ENCODE measurements at regions not wholly inside any gene's neighbourhood (a gene's known extent, or its start where the extent isn't known, plus 50 kb on each side); places are given as distances from the start of the nearest gene placed in this dataset.
A peak's percentile ranks its signal among the peaks of the same experiment; 100 is the strongest.
"Not testable (repeated sequence)": the region's sequence is repeated elsewhere in the genome, so short reads cannot be mapped to it uniquely, and the experiment has no call there.

DNA sequence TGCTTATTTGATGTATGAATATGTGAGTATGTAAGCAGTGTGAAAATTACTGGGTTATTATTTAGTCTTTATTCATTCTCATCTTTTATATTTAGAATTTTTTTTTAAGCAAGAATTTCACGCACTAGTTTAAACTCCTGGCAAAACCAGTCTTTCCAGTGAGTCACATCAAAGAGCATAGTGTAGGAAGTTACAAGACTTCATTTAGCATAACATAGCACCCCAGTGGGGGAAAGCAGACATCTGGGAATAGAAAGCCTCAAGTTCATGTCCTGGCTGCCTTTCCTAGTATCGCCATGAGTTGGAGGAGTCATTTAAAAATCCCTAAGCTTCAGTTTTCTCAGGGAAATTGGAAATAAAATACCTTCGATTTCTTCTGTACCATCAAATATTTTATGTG, 408.3 kb downstream of the NUP35 start:
- DNase-seq (ENCODE audit: low spot score) = no peak

DNA sequence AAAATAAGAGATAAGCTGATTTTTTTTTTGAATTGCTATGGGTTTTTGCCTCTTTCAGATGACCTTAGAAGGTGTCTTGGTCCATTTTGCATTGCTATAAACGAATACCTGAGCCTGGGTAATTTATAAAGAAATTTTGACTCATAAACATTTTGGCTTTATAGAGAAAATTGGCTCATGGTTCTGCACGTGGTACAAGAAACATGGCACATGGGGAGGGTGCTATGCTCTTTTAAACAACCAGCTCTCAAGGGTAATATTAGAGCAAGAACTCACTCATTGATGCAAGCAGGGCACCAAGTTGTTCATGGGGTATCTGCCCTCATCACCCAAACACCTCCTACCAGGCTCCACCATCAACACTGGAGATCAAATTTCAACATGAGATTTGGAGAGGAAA, 408.8 kb downstream of the NUP35 start:
- DNase-seq (ENCODE audit: low spot score) = no peak

DNA sequence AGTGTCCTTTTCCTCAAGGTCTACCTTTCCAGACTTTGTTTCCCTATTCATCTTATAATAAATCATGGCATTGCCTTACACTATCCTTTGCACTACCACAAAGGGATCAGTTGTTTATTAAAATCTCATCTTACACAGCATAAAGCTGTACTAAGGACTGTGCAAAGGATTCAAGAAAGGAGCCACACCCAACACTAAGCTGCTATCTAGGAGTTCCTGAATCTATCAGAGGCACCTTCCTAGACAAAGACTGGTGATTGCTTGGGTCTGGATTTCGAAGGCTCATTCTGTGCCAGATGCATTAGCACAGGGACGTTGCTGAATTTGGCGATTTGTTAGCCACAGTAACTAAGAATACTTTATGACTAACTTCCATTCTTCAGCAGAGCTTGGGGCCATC, 412.0 kb downstream of the NUP35 start:
- DNase-seq (ENCODE audit: low spot score) = no peak

DNA sequence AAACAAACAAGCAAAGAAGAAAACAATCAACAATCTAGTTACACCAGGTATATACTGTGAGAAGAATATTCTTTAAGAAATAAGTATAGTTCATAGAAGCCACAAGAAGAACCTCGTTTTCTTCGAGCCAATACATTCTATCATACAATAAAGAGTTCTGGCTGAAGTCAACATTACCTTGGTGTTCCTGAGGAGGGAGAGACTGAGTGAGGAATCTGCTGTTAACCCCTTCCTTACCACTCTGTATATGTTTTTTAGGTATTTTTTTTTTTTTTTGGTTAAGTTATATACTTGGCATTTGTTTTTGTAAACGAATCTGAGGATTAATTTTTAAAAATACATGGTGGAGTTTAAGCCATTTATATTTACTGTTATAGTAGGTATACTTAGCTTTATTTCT, 412.5 kb downstream of the NUP35 start:
- no peak for DNase-seq (ENCODE audit: low spot score)

DNA sequence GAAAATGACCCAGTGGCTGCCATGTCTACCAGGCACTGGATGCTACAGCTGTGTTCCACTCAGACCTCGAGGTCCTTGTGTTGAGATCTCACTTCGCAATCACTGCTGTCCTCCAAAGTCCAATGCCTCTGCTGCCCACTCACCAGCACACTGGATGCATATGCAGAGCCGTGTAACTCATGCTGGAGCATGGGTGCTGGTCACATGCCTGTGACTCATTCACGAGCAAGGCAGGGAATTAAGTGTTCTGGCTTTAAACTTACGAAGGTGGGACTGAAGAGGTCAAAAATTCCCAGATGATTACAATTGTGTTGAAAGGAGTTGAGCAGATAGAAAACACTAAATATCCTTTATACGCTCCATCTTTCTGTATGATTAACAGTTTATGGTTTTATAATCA, 417.5 kb downstream of the NUP35 start:
- DNase-seq (ENCODE audit: low spot score) = no peak

DNA sequence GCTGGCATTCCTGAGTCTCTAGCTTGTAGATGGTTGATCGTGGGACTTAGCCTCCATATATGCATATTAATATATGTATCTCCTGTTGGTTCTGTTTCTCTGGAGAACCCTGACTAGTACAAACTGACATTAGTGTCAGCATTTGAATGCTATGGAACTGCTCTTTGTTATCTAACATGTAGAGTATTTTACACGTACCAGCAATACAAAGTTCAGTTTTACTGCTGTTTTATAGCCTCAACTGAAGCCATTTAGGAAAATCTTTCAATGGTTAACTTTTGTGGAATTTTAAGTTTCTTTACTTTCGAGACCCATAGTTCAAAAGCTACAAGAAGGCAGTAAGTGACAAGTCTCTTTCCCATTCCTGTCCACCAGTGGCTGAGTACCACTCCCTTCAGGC, 418.4 kb downstream of the NUP35 start:
- DNase-seq (ENCODE audit: low spot score) = no peak

DNA sequence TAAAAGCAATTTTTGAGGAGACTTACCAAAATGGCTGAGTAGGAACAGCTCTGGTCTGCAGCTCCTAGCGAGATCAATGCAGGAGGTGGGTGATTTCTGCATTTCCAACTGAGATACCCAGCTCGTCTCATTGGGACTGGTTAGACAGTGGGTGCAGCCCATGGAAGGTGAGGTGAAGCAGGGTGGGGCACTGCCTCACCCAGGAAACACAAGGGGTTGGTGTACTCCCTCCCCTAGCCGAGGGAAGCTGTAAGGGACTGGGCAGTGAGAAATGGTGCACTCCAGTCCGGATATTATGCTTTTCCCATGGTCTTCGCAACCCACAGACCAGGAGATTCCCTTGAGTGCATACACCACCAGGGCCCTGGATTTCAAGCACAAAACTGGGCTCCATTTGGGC, 419.0 kb downstream of the NUP35 start:
- no peak for DNase-seq (ENCODE audit: low spot score)

DNA sequence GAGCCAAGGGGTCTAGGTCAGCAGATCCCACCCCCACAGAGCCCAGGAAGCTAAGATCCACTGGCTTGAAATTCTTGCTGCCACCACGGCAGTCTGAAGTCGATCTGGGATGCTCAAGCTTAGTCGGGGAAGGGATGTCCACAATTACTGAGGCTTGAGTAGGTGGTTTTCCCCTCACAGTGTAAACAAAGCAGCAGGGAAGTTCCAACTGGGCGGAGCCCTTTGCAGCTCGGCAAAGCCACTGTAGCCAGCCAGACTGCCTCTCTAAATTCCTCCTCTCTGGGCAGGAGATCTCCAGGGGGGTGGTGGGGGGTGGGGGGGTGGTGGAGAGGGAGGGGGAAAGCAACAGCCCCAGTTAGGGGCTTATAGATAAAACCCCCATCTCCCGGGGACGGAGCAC, 419.5 kb downstream of the NUP35 start:
- DNase-seq (ENCODE audit: low spot score) = no peak

DNA sequence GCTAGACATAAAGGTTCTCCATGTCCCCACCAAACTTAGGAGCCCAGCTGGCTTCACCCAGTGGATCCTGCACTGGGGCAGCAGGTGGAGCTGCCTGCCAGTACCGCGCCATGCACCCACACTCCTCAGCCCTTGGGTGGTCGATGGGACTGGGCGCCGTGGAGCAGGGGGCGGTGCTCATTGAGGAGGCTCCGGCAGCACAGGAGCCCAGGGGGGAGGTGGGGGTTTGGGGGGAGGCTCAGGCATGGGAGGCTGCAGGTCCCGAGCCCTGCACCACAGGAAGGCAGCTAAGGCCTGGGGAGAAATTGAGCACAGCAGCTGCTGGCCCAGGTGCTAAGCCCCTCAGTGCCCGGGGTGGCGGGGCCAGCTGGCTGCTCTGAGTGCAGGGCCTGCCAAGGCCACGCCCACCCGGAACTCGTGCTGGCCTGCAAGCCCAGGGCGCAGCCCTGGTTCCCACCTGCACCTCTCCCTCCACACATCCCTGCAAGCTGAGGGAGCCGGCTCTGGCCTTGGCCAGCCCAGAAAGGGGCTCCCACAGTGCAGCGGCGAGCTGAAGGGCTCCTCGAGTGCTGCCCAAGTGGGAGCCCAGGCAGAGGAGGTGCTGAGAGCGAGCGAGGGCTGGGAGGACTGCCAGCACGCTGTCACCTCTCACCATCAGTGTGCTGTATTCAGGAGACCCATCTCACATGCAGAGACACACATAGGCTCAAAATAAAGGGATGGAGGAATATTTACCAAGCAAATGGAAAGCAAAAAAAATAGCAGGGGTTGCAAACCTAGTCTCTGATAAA, 422.5 kb downstream of the NUP35 start:
- DNase-seq (ENCODE audit: low spot score) = not testable (repeated sequence)

DNA sequence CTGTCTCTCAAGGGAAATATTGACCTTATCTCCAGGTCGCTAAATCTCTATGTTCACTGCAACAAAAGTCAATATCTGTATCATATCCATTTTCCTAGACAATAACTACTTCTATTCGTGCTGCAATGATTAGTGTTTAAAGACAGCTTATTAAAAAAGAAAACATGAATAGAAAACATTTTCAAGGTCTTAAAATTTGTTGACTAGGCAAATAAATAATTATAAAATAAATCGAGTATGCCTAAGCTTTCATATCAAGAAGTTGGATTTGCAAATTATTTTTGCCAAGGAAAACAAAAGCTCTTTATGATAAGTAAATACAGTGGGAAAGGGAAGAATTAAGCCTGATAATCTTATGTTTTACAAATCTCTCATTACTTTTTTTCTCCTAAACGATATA, 428.5 kb downstream of the NUP35 start:
- no peak for DNase-seq (ENCODE audit: low spot score)

DNA sequence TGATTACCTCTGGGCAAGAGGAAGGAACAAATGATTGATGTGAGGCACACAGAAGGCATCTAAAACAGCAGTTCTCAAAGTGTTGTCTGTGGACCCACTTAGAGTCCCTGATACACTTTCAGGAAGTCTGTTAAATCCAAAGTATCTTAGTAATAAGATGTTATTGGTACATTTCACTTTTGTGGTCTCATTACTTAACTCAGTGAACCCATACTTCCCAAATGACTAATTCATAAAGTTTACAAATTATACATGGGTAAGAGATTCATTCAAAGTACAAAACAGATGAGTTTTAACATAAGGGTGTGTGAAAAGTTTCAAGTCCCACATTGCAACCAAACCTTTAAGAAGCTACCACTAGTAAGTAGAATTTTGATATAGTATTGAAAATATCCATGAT, 440.5 kb downstream of the NUP35 start:
- no peak for DNase-seq (ENCODE audit: low spot score)

DNA sequence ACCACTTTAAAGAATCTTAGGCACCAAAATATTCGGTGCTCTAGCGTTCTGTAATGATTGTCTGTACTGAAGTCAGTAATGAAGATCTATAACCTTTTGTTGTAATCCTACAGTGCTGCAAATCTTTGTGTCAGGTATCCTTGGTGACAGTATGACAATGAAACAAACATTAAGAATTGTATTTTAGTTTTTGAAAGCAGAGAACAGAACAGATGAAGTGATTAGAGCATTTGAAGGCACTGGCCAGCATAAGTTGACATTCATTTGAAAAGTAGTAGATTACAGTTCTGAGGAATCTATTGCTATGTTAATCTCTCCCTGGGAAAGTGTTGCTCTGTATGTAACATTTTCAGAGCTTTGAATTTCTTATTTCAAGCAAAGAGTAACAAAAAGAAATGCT, 451.2 kb downstream of the NUP35 start:
- no peak for DNase-seq (ENCODE audit: low spot score)

DNA sequence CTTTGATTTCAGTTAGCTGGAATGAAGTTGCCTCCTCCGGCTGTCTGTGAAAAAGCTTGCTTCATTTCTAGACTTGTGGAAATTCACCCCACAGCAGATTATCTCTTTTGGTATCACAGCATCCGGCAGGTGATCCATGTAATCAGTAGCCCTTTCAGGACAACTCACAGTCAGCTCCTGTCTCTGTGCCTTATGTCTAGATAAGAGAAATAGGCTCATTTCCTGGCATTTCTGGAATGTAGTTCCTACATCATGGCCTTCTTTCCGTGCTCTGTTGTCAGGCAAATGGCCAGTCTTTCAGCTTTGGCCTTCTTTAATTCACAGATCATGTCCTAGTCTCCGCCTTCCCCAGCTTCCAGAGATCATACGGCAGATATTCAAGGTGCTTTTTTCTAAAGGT, 455.4 kb downstream of the NUP35 start:
- DNase-seq (ENCODE audit: low spot score) = no peak

DNA sequence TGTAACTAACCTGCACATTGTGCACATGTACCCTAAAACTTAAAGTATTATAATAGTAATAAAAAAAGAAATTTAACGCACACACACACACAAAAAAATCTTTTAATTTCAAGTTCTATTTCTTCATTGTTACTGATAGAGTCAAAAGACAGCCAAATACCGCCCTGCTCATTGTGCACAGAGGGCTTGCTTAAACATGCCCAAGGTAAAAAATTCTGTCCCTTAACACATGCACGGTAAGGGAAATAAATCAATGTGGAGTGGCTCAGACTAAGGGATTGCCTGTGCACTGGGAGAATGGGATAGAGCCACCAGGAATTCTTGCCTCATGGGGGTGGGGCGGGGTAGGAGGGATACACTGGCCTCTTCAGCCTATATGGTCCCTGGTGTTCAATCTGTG, 468.0 kb downstream of the NUP35 start:
- DNase-seq (ENCODE audit: low spot score) = no peak

DNA sequence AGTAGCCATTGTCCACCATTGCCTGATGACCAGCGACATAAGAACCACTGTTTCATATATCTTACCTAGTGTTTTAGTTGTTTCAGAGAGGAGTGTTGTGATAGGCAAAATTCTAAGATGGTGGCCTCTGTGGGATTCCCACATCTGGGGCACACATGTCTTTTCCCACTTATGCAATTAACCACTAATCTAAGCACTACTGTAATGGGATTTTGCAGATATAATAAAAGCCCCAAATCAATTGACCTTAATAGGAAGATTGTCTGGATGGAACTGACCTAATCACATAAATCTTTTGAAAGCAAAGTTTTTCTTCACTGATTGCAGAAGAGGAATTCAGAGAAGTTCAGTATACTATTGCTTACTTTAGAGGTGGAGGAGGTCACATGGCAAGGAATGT, 469.9 kb downstream of the NUP35 start:
- DNase-seq (ENCODE audit: low spot score) = no peak

DNA sequence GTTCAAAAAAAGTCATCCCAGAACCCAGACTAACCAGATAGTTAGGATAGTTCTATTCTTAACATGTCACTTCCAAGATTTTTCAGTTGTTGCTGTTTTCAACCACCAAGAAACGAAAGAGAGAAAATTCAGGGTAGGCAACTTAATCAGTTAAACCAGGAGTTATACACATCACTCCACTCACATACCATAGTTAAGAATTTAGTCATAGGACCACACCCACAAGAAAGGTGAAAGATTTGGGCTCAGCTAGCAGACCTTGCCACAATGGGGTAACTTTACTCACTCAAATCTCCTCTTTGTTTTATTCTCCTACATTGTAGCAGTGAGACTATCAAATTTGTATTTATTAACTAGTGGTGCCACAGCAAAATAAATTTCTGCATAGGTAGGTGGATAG, 473.6 kb downstream of the NUP35 start:
- DNase-seq (ENCODE audit: low spot score) = no peak

DNA sequence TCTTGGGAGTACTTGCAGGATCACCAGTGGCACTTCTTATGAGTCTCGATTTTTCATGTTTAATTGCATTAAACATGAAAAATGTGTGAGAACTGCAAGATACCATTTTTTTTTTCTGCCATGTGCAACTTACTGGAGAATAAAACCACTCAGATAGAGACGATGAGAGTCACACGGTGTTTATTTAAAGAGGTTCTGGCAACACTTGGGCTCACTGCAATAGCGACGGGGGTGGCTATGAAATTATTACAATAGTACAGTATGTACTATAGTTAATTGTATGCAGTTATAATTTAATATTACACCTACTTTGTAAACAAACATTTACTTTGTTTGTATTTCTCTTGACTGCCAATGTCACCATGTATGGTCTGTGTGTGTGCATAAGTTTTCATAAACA, 479.8 kb downstream of the NUP35 start:
- no peak for DNase-seq (ENCODE audit: low spot score)

DNA sequence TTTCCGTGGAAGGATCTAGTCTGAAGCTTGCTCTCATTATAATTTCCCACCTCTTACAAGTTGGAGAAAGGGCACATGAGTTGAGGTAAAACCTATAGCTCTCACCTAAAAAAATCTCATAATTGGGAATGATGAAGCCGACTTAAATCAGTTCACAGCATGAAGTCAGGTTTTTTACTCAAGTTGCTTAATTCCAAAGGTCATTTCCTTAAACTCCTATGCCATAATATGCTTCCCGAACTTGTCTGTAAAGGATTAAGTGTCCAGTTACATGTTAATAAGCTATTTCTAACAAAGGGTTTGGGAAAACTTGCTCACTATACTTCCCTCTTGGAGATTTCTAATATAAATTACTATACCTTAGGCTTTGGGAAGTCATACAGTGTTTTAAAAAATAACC, 481.2 kb downstream of the NUP35 start:
- no peak for DNase-seq (ENCODE audit: low spot score)

DNA sequence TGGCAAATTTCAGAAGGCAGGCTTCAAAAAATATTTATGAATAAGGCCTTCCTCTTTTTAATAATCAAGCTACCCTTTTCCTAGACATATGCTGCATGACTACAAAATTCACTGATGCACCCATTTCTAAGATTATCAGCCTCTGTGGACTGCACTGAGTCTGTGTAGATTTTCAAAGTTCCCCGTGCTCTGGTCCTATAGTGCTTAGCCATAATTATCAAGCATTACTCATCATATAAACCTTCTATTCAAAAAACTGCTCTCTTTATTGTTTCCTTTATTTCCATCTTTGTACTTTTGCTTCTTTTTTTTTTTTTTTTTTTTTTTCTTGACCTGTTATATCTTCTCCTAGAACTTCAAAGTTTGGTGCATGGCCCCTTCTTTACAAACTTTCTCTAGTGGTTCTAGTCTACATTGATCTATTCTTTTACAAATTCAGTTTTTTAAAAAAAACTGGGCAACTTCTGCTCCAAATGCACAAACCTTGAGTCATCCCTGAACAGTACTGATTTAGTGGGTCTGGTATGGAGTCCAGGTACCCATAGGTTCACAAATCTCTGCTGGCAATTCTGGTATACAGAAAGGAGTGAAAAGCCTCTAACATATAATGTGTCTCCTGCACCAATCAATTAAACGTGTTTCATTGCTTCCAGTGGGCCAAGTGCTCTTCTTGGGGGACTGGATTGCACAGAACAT, 481.9 kb downstream of the NUP35 start:
- no peak for DNase-seq (ENCODE audit: low spot score)

DNA sequence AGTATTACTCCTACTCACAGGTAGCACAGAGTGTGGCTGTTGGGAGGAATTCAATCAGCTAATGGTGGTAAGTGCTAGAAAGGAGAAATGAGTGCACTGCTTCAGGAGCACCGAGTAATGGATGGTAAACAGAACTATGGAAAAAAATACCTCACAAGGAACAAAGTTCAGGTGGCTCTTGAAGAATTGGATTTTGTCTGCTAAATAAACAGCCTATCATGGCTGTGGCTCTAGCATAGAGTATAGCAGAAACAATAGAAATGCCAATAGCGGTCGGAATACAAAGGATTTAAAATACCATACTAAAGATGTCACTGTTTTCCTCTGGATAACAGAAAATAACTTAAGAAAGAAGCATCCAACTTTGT, 482.5 kb downstream of the NUP35 start:
- DNase-seq (ENCODE audit: low spot score) = no peak

DNA sequence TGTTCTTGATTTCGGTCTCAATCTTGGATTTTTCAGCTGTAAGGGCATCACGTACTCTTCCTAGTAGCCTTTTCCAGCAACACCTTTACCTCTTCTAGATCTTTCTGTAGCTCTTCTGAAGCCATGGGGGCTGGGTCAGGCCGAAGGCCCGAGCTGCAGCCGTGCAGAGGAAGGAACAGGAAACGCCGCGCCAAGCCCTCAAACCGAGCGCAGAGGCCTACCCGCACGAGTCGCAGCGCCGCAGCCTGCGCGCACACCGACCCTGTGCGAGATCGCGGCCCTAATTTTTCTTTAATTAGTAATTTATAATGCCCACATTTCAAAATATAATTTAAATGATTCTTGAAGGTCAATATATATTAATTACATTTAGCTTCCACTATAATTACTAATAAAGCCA, 483.8 kb downstream of the NUP35 start:
- DNase-seq (ENCODE audit: low spot score) = no peak

DNA sequence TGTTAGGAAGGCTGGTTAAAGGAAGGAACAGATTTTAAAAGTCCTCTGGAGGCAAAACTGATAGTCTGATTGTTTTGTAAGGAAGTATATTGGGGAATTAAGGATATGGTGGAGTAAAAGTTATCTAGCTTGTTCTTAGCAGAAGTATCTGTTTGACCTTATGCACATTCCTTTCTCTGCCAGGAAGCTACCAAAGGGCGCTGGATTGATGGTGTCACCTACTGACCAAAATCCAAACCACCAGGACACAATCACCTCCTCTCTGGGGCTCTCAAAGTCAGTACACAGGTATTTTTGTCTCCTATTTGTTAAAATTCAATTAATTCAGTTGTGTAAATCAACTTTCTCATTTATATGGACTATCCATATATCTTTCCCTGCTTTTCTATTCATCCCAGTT, 484.5 kb downstream of the NUP35 start:
- no peak for DNase-seq (ENCODE audit: low spot score)

DNA sequence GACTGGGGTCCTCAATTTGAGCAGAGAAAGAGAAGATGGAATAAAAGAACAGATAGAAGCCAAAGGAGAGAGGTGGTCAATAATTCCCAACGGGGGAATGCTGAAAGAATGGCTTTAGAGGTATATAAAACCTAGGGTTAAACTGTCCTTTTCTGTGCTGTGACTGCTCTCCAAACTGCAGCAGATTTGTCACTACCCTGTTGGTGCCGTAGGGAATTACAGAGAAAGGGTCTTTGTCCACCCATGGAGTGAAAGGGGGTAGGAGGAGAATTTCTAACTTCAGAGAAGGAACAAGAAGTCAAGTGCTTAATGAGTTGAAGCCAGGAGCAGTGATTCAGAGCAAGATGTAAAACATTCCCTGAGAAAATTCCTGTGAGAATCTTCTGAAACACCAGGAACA, 486.5 kb downstream of the NUP35 start:
- DNase-seq (ENCODE audit: low spot score) = no peak

DNA sequence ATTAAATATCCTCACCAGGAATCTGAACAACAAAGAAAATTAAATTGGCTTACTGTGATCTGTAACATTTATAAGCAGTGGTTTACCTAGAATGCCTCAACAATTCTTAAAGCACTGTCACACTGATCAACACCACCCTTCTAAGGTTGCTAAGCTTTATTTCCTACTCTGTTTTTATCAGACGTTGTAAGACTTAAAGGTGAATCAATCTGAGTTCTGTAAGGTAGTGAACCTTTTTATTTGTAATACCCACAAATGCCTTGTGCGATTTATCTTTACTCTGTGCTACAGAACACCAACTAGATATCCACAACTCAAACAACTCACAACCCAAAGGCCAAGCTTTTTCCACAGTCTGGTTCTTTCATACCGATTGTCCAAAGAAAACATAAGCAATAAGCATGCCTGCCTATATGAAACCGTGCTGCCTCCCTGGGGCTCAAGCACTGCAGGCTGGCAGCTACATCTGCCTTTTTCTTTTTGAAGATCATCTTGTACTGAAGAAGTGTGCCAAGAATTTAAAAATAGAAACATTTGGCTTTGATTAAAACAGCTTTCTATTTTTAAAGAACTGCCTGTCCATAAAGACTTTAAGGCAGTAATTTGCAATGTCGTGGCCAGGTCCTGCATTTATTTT, 490.7 kb downstream of the NUP35 start:
- DNase-seq (ENCODE audit: low spot score) = peak; percentile 77
